T-helper 2 cell treated with Interferon-gamma antibody and Interleukin-4, amounts not matched to agents 5 μg/mL and 100 μg/mL, for 36 hours (primary cell): ENCODE measurements at regions not wholly inside any gene's neighbourhood (a gene's known extent, or its start where the extent isn't known, plus 50 kb on each side); places are given as distances from the start of the nearest gene placed in this dataset.
"Not testable (repeated sequence)": the region's sequence is repeated elsewhere in the genome, so short reads cannot be mapped to it uniquely, and the experiment has no call there.

Experiments used
- DNase-seq: peaks from one replicate; pipeline ENCODE4 v3.0.0; 2021; ENCODE audit warnings: low spot score
- H3K27ac Mint-ChIP-seq: one replicate; pipeline ENCODE4 v1.8.0; 2021; ENCODE audit warnings: mild to moderate bottlenecking, mixed read lengths
- H3K27me3 Mint-ChIP-seq: one replicate; pipeline ENCODE4 v1.8.0; 2021; ENCODE audit warnings: low read depth, mixed read lengths
- H3K36me3 Mint-ChIP-seq: one replicate; pipeline ENCODE4 v1.8.0; 2021; ENCODE audit warnings: low read depth, mixed read lengths
- H3K4me1 Mint-ChIP-seq: one replicate; pipeline ENCODE4 v1.8.0; 2021; ENCODE audit warnings: low read depth, mixed read lengths
- H3K4me3 Mint-ChIP-seq: one replicate; pipeline ENCODE4 v1.8.0; 2022; ENCODE audit warnings: mild to moderate bottlenecking, moderate library complexity, mixed read lengths
- H3K9me3 Mint-ChIP-seq: one replicate; pipeline ENCODE4 v1.8.0; 2021; ENCODE audit warnings: mixed read lengths

DNA sequence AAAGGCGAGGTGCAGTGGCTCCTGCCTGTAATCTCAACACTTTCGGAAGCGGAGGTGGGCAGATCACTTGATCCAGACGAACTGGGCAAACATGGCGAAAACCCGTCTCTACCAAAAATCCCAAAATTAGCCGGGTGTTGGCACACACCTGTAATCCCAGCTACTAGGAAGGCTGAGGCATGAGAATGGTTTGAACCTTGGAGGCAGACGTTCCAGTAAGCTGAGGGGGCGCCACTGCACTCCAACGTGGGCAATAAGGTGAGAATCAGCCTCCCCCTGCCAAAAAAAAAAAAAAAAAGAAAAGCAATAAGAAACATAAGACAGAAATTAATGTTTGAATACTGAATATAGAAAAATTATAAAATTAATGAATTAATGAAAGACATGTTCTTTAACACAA, 928.7 kb downstream of the LRFN5 start:
- DNase-seq = no peak
- Mint-ChIP-seq H3K27me3 (no peaks in the 10 kb centered on the region), H3K36me3 (no peaks in the 10 kb centered on the region), H3K27ac (no peak overlapping the region), H3K4me1 (no peaks in the 10 kb centered on the region), H3K9me3 (peaks cover 18% of the 10 kb centered on the region), H3K4me3 (no peak overlapping the region)

- Mint-ChIP-seq H3K27ac (no peak overlapping the region), H3K4me1 (no peaks in the 10 kb centered on the region), H3K9me3 (peaks cover 22% of the 10 kb centered on the region), H3K36me3 (no peaks in the 10 kb centered on the region), H3K4me3 (no peak overlapping the region), H3K27me3 (no peaks in the 10 kb centered on the region)
- DNase-seq = no peak
Observed at GRCh38 chr14:42533476-42533875, 926.8 kb downstream of the LRFN5 start.

GRCh38 chr14:42532194-42532593, 925.5 kb downstream of the LRFN5 start:
- Mint-ChIP-seq H3K9me3 (peaks cover 25% of the 10 kb centered on the region), H3K4me3 (no peak overlapping the region), H3K36me3 (no peaks in the 10 kb centered on the region), H3K4me1 (no peaks in the 10 kb centered on the region), H3K27ac (no peak overlapping the region), H3K27me3 (no peaks in the 10 kb centered on the region)
- DNase-seq = no peak

- DNase-seq = no peak
- peaks cover 22% of the 10 kb centered on the region for H3K9me3 Mint-ChIP-seq
- H3K27me3 Mint-ChIP-seq = no peaks in the 10 kb centered on the region
- no peaks in the 10 kb centered on the region for H3K4me1 Mint-ChIP-seq
- H3K36me3 Mint-ChIP-seq = no peaks in the 10 kb centered on the region
- H3K4me3 Mint-ChIP-seq = no peak overlapping the region
- H3K27ac Mint-ChIP-seq = no peak overlapping the region
Observed at GRCh38 chr14:42527141-42527540, 920.5 kb downstream of the LRFN5 start.

DNA sequence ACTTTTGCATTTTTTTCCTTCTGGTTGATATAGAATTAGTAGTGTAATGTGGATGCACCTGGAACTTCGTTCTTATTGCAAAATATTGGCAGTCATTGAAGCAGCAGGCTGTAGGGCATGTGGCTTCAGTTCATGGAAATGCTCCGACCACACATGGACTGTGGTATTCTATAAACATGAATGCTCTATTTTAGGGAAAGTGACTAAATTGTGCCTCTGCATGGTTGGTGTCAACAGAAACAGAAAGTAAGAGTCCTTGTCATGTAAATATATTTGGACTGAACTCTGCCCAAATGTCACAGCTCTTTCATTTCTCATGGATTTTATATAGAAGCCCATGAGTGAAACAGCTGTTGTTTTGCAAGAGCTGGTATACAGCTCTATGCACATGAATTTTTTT, 917.0 kb downstream of the LRFN5 start:
- Mint-ChIP-seq H3K4me1 (no peaks in the 10 kb centered on the region), H3K27ac (no peak overlapping the region), H3K9me3 (peaks cover 40% of the 10 kb centered on the region), H3K27me3 (no peaks in the 10 kb centered on the region), H3K36me3 (no peaks in the 10 kb centered on the region), H3K4me3 (no peak overlapping the region)
- no peak for DNase-seq

DNA sequence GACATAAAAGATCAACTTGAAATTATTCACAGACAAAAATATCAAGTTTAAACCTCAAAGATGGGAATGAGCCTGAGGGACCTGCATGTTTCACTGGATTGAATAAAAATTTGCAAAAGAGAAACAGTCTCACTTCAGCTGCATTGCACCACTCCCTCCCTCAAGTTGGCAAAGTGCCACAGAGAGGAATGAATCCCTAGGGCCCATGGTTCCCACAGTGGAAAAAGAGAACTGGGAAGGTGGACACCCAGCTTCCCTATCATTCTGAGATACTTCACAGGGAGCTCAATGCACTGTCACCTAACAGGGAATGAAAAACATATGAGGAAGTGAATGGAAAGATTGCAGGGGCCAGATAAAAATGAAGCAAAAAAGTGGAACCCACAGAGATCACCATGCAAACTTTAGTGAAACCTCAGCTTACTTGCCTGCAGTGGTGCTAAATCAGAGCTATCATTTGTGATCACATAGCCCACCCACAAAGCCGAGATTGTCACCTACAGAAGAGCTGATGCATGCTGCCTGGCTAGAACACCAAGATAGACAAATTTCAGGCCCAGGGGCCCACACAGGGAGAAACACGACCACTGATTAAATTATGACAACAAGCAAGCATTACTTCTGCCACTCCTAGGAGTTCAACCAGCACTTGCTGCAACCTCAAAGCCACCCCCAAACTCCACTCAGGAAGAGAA, 911.3 kb downstream of the LRFN5 start:
- H3K4me3 Mint-ChIP-seq = no peak overlapping the region
- peaks cover 61% of the 10 kb centered on the region for H3K9me3 Mint-ChIP-seq
- H3K4me1 Mint-ChIP-seq = no peaks in the 10 kb centered on the region
- no peaks in the 10 kb centered on the region for H3K27me3 Mint-ChIP-seq
- DNase-seq = no peak
- no peak overlapping the region for H3K27ac Mint-ChIP-seq
- H3K36me3 Mint-ChIP-seq = no peaks in the 10 kb centered on the region

DNA sequence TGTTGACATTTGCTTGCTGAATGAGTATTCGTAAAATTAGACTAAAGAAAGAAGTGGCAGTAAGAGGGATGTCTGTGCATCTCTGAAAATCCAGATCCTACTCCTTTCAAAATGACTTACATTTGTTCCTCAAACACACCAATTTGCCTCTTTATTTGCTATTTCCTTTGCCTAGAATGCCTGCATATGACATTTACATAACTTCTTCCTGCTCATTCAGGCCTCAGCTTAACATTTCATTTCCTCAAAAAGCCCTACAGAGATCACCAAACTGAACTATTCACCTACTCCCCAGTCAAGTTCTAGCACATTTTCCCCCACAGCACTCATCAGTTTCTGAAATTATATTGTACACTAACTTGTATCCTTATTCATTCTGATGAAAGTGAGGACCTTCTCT, 907.2 kb downstream of the LRFN5 start:
- Mint-ChIP-seq H3K27me3 (no peaks in the 10 kb centered on the region), H3K4me1 (no peaks in the 10 kb centered on the region), H3K27ac (no peak overlapping the region), H3K9me3 (peaks cover 59% of the 10 kb centered on the region), H3K36me3 (no peaks in the 10 kb centered on the region), H3K4me3 (no peak overlapping the region)
- DNase-seq = no peak

GRCh38 chr14:42510071-42510470, 903.4 kb downstream of the LRFN5 start:
- Mint-ChIP-seq H3K4me1 (no peaks in the 10 kb centered on the region), H3K9me3 (peaks cover 71% of the 10 kb centered on the region), H3K4me3 (no peak overlapping the region), H3K27me3 (no peaks in the 10 kb centered on the region), H3K36me3 (no peaks in the 10 kb centered on the region), H3K27ac (no peak overlapping the region)
- DNase-seq = no peak

DNA sequence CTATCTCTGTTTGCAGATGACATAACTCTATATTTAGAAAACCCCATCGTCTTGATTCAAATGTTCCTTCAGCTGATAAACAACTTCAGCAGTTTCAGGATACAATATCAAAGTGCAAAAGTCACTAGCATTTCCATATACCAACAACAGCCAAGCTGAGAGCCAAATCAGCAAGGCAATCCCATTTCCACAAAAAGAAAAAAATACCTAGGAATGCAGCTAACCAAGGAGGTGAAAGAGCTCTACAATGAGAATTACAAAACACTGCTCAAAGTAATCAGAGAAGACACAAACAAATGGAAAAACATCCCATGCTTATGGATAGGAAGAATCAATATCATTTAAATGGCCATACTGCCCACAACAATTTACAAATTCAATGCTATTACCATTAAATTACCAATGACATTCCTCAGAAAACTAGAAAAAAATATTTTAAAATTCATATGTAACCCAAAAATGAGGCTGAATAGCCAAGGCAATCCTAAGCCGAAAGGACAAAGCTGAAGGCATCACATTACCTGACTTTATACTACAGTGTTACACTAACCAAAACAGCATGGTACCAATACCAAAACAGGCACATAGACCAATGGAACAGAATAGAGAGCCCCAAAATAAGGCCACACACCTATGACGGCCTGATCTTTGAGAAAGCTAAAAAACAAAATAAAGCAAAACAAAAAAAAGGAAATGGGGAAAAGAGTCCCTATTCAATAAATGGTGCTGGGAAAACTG, 901.7 kb downstream of the LRFN5 start:
- no peaks in the 10 kb centered on the region for H3K36me3 Mint-ChIP-seq
- H3K4me3 Mint-ChIP-seq = no peak overlapping the region
- no peaks in the 10 kb centered on the region for H3K4me1 Mint-ChIP-seq
- H3K27me3 Mint-ChIP-seq = no peaks in the 10 kb centered on the region
- peaks cover 63% of the 10 kb centered on the region for H3K9me3 Mint-ChIP-seq
- no peak for DNase-seq
- no peak overlapping the region for H3K27ac Mint-ChIP-seq

DNA sequence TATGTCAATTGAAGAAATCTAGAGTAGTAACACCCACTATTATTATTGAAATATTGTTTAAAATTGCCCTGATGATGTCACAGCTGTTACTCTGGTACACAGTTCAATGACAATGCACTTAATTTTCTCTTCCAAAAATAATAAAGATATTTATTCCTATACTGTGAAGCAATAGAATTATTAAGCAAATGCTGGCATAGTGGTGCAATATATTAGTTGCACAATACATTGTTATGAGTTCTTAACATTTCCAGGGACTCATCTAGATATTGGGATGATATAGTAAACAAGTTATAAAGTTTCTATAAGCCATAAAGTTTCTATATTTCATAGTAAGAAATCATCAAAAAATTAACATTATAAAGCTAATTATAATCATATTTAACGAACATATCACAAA, 897.8 kb downstream of the LRFN5 start:
- H3K27me3 Mint-ChIP-seq = no peaks in the 10 kb centered on the region
- no peak for DNase-seq
- H3K27ac Mint-ChIP-seq = no peak overlapping the region
- no peaks in the 10 kb centered on the region for H3K4me1 Mint-ChIP-seq
- no peak overlapping the region for H3K4me3 Mint-ChIP-seq
- no peaks in the 10 kb centered on the region for H3K36me3 Mint-ChIP-seq
- H3K9me3 Mint-ChIP-seq = peaks cover 42% of the 10 kb centered on the region

- peaks cover 19% of the 10 kb centered on the region for H3K9me3 Mint-ChIP-seq
- no peak overlapping the region for H3K27ac Mint-ChIP-seq
- no peak for DNase-seq
- no peaks in the 10 kb centered on the region for H3K4me1 Mint-ChIP-seq
- H3K4me3 Mint-ChIP-seq = no peak overlapping the region
- H3K36me3 Mint-ChIP-seq = no peaks in the 10 kb centered on the region
- H3K27me3 Mint-ChIP-seq = no peaks in the 10 kb centered on the region
Observed at GRCh38 chr14:42499137-42499536, 892.5 kb downstream of the LRFN5 start.

DNA sequence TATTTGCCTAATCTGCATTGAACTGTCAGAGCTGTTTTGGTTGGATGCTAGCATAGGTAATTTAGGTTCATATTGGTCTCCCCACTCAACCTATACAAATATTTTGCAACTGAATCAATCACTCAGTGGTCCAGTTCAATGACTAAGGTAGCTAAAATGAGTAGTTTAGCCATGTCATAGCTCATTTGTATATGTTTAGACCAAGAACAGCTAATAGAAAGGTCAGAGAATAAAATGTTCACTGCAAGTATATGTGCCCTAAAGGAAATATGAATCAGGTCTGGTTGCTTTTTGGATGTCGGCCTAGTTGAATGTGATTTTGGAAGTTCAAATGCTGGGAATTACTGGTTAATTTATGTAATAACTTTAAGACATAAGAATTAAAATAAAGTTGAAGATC, 883.9 kb downstream of the LRFN5 start:
- Mint-ChIP-seq H3K27ac (no peak overlapping the region), H3K9me3 (peaks cover 20% of the 10 kb centered on the region), H3K4me1 (no peaks in the 10 kb centered on the region), H3K27me3 (no peaks in the 10 kb centered on the region), H3K4me3 (no peak overlapping the region), H3K36me3 (no peaks in the 10 kb centered on the region)
- no peak for DNase-seq

DNA sequence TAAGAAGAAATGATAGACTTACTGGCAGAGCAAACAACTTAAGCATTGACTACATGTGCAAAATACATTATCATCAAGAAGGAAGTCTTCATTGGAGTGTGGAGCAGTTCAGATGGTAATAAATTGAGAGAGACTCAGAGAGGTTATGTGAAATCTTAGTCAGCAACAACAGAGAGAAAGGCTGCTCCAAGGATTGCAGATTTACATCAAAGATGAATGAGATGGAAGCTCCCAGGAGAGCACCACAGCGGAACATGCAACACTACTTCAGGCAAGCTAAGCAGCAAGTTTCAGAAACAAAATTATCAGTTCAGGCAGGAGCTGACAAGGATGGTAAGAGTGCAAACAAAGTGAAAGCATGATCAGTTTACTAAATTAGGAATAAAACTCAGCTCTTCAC, 882.3 kb downstream of the LRFN5 start:
- no peaks in the 10 kb centered on the region for H3K4me1 Mint-ChIP-seq
- no peak overlapping the region for H3K4me3 Mint-ChIP-seq
- H3K27ac Mint-ChIP-seq = no peak overlapping the region
- H3K27me3 Mint-ChIP-seq = no peaks in the 10 kb centered on the region
- H3K36me3 Mint-ChIP-seq = no peaks in the 10 kb centered on the region
- no peak for DNase-seq
- peaks cover 17% of the 10 kb centered on the region for H3K9me3 Mint-ChIP-seq

- not testable (repeated sequence) for H3K4me3 Mint-ChIP-seq, H3K27me3 Mint-ChIP-seq, H3K4me1 Mint-ChIP-seq, H3K27ac Mint-ChIP-seq, H3K36me3 Mint-ChIP-seq, DNase-seq
- H3K9me3 Mint-ChIP-seq = peaks cover 20% of the 10 kb centered on the region
Observed at GRCh38 chr14:42482345-42482971, 875.8 kb downstream of the LRFN5 start.
